ENCODE measurements at regions not wholly inside any gene's neighbourhood (a gene's known extent, or its start where the extent isn't known, plus 50 kb on each side); places are given as distances from the start of the nearest gene placed in this dataset.

GRCh38 chr12:22866406-22866805 is 241.4 kb downstream of the ETNK1 start:
- intact Hi-C loops (cut with micrococcal nuclease): no loop called here
- CTCF ChIA-PET: interaction anchor here (1.3 kb wide), 2 partner anchors 9 to 10 kb away, joined by 3 to 8 read pairs; no protein-coding TSS in a partner anchor
- H3K27ac Mint-ChIP-seq: no peak overlapping the region
- DNase-seq (no peak), ATAC-seq (ENCODE audit: low read depth) (no peak)
- H3K4me1 Mint-ChIP-seq: no peaks in the 10 kb centered on the region
- POLR2A ChIA-PET: no interaction called here
- H3K27me3 Mint-ChIP-seq: peaks cover 5% of the 10 kb centered on the region
- H3K9me3 Mint-ChIP-seq: no peaks in the 10 kb centered on the region
- H3K4me3 Mint-ChIP-seq: no peak overlapping the region
- TF ChIP-seq, protein P1, sequence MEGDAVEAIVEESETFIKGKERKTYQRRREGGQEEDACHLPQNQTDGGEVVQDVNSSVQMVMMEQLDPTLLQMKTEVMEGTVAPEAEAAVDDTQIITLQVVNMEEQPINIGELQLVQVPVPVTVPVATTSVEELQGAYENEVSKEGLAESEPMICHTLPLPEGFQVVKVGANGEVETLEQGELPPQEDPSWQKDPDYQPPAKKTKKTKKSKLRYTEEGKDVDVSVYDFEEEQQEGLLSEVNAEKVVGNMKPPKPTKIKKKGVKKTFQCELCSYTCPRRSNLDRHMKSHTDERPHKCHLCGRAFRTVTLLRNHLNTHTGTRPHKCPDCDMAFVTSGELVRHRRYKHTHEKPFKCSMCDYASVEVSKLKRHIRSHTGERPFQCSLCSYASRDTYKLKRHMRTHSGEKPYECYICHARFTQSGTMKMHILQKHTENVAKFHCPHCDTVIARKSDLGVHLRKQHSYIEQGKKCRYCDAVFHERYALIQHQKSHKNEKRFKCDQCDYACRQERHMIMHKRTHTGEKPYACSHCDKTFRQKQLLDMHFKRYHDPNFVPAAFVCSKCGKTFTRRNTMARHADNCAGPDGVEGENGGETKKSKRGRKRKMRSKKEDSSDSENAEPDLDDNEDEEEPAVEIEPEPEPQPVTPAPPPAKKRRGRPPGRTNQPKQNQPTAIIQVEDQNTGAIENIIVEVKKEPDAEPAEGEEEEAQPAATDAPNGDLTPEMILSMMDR (IDR thresholded peaks at IDR 0.05): no peak
- H3K36me3 Mint-ChIP-seq (ENCODE audit: low read depth): no peaks in the 10 kb centered on the region

DNA sequence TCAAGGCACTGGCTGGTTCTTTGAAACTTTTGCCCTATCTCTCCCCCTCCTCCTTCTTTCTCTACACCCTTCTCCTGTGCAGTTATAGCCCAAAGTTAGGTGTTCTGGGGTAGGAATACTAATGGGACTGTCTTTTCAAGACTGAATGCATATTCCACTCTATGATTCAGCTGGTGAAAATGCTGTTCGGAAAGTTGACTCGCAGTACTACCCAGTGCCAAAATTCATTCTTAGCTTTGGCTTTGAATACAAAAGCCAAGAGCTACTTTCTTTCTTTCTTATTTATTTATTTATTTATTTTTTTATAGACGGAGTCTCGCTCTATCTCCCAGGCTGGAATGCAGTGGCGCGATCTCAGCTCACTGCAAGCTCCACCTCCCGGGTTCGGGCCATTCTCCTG is 249.2 kb downstream of the ETNK1 start:
- ATAC-seq (ENCODE audit: low read depth): no peak
- ChIA-PET CTCF (no interaction called here), POLR2A (no interaction called here)
- H3K36me3 Mint-ChIP-seq (ENCODE audit: low read depth): no peaks in the 10 kb centered on the region
- no peak for DNase-seq
- H3K9me3 Mint-ChIP-seq: no peaks in the 10 kb centered on the region
- intact Hi-C loops (cut with micrococcal nuclease): no loop called here
- no peak overlapping the region for H3K4me3 Mint-ChIP-seq
- TF ChIP-seq, protein P1 (IDR thresholded peaks at IDR 0.05): no peak
- no peak overlapping the region for H3K27ac Mint-ChIP-seq
- H3K27me3 Mint-ChIP-seq: peaks cover 7% of the 10 kb centered on the region
- no peaks in the 10 kb centered on the region for H3K4me1 Mint-ChIP-seq

- ATAC-seq (ENCODE audit: low read depth): no peak
- POLR2A ChIA-PET: no interaction called here
- no peaks in the 10 kb centered on the region for H3K36me3 Mint-ChIP-seq (ENCODE audit: low read depth)
- peaks cover 4% of the 10 kb centered on the region for H3K27me3 Mint-ChIP-seq
- TF ChIP-seq, protein P1 (IDR thresholded peaks at IDR 0.05): no peak
- no peaks in the 10 kb centered on the region for H3K9me3 Mint-ChIP-seq
- no peaks in the 10 kb centered on the region for H3K4me1 Mint-ChIP-seq
- no peak for DNase-seq
- CTCF ChIA-PET: no interaction called here
- no peak overlapping the region for H3K27ac Mint-ChIP-seq
- intact Hi-C loops (cut with micrococcal nuclease): no loop called here
- no peak overlapping the region for H3K4me3 Mint-ChIP-seq
These were observed 251.3 kb downstream of the ETNK1 start for GRCh38 chr12:22876262-22876661.

GRCh38 chr12:22879203-22879602 is 254.2 kb downstream of the ETNK1 start:
- ChIA-PET POLR2A (no interaction called here), CTCF (no interaction called here)
- H3K36me3 Mint-ChIP-seq (ENCODE audit: low read depth): no peaks in the 10 kb centered on the region
- intact Hi-C loops (cut with micrococcal nuclease): no loop called here
- ATAC-seq (ENCODE audit: low read depth) (no peak), DNase-seq (no peak)
- peaks cover 3% of the 10 kb centered on the region for H3K27me3 Mint-ChIP-seq
- no peaks in the 10 kb centered on the region for H3K9me3 Mint-ChIP-seq
- H3K4me1 Mint-ChIP-seq: no peaks in the 10 kb centered on the region
- H3K27ac Mint-ChIP-seq: no peak overlapping the region
- no peak overlapping the region for H3K4me3 Mint-ChIP-seq
- TF ChIP-seq, protein P1 (IDR thresholded peaks at IDR 0.05): no peak

DNA sequence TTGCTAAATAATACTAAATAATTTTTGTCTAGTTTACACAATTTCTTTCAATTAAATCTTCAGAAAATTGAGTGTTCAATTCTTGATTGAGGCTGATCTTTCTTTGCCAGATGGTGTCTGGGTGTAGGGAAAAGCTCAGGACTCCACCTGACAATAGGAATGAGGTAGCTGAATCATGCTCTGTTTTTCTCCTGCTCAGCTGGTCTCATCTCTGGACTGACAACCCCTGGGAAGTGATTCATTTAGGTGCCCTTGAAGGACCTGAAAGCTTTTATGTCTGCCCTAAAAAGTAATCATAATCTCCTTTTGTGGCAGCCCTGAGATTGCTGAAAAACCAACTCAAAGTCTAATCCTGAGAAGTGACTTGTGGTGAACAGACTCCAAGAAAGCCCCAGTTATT is 255.4 kb downstream of the ETNK1 start:
- peaks cover 5% of the 10 kb centered on the region for H3K27me3 Mint-ChIP-seq
- no peak overlapping the region for H3K27ac Mint-ChIP-seq
- H3K4me1 Mint-ChIP-seq: no peaks in the 10 kb centered on the region
- POLR2A ChIA-PET: no interaction called here
- no peak for DNase-seq
- no peak overlapping the region for H3K4me3 Mint-ChIP-seq
- TF ChIP-seq, protein P1 (IDR thresholded peaks at IDR 0.05): no peak
- CTCF ChIA-PET: no interaction called here
- intact Hi-C loops (cut with micrococcal nuclease): no loop called here
- ATAC-seq (ENCODE audit: low read depth): no peak
- no peaks in the 10 kb centered on the region for H3K36me3 Mint-ChIP-seq (ENCODE audit: low read depth)
- H3K9me3 Mint-ChIP-seq: no peaks in the 10 kb centered on the region
